Activated CD8-positive, alpha-beta T cell treated with anti-CD3 and anti-CD28 coated beads for 36 hours (primary cell): ENCODE measurements at regions not wholly inside any gene's neighbourhood (a gene's known extent, or its start where the extent isn't known, plus 50 kb on each side); places are given as distances from the start of the nearest gene placed in this dataset.
A peak's percentile ranks its signal among the peaks of the same experiment; 100 is the strongest.

Experiments
- ATAC-seq: fragments of 200-7000 bp; cut with Tn5 transposase; one replicate; pipeline ENCODE4 v1.10.0; 2021; ENCODE audit warnings: mild to moderate bottlenecking, moderate library complexity
- CTCF ChIA-PET: fragments of 350-600 bp; sonication (Branson Sonifier 250); formaldehyde crosslinking; loops from one replicate; lab custom pipeline; 2021; ENCODE audit warnings: antibody characterized with exemption; lab: Charles Lee
- POLR2A ChIA-PET: fragments of 350-600 bp; sonication (Branson Sonifier 250); formaldehyde crosslinking; loops from one replicate; lab custom pipeline; 2021; ENCODE audit warnings: antibody characterized with exemption; lab: Charles Lee
- DNase-seq: peaks from one replicate; pipeline ENCODE4 v3.0.0-alpha.2; 2020
- H3K27ac Mint-ChIP-seq: one replicate; pipeline ENCODE4 v1.8.0; 2021; ENCODE audit warnings: mild to moderate bottlenecking, mixed read lengths
- H3K27me3 Mint-ChIP-seq: one replicate; pipeline ENCODE4 v1.8.0; 2021; ENCODE audit warnings: mixed read lengths
- H3K36me3 Mint-ChIP-seq: one replicate; pipeline ENCODE4 v1.8.0; 2021; ENCODE audit warnings: low read depth, mixed read lengths
- H3K4me1 Mint-ChIP-seq: one replicate; pipeline ENCODE4 v1.8.0; 2021; ENCODE audit warnings: low read depth, mixed read lengths
- H3K4me3 Mint-ChIP-seq: one replicate; pipeline ENCODE4 v1.8.0; 2021; ENCODE audit warnings: mild to moderate bottlenecking, moderate library complexity, mixed read lengths
- H3K9me3 Mint-ChIP-seq: one replicate; pipeline ENCODE4 v1.8.0; 2021; ENCODE audit warnings: mixed read lengths
- CTCF ChIP-seq: fragments of 200-600 bp; IDR thresholded peaks from one replicate; pipeline ENCODE4 v1.8.0; 2022; ENCODE audit warnings: antibody characterized with exemption, mild to moderate bottlenecking
- intact Hi-C: fragments of 100-400 bp; cut with micrococcal nuclease; formaldehyde crosslinking; loops from one replicate; pipeline ENCODE4 v1.10.0; 2022

GRCh38 chr2:60641811-60642788, 88.6 kb upstream of the BCL11A start:
- Mint-ChIP-seq H3K27ac (no peak overlapping the region), H3K27me3 (peaks cover 2% of the 10 kb centered on the region), H3K9me3 (no peaks in the 10 kb centered on the region), H3K36me3 (no peaks in the 10 kb centered on the region), H3K4me3 (no peak overlapping the region), H3K4me1 (no peaks in the 10 kb centered on the region)
- ChIA-PET POLR2A (no interaction called here), CTCF (interaction anchor here (0.7 to 2.3 kb wide), 10 partner anchors 11 to 120 kb away, joined by 3 to 15 read pairs (median 4); no protein-coding TSS in a partner anchor)
- intact Hi-C loops = no loop called here
- peak; percentile 88 for TF ChIP-seq CTCF
- peak; percentile 56 for DNase-seq
- peak; percentile 65 for ATAC-seq

- no peak for TF ChIP-seq CTCF
- no peaks in the 10 kb centered on the region for H3K36me3 Mint-ChIP-seq
- CTCF ChIA-PET = interaction anchor here (0.8 to 2.3 kb wide), 8 partner anchors 8 to 88 kb away, joined by 3 to 15 read pairs (median 4); no protein-coding TSS in a partner anchor
- no peaks in the 10 kb centered on the region for H3K9me3 Mint-ChIP-seq
- DNase-seq = no peak
- no peak for ATAC-seq
- no peak overlapping the region for H3K4me3 Mint-ChIP-seq
- intact Hi-C loops = no loop called here
- no peaks in the 10 kb centered on the region for H3K4me1 Mint-ChIP-seq
- H3K27ac Mint-ChIP-seq = no peak overlapping the region
- POLR2A ChIA-PET = no interaction called here
- peaks cover 2% of the 10 kb centered on the region for H3K27me3 Mint-ChIP-seq
These were observed 90.3 kb upstream of the BCL11A start for GRCh38 chr2:60643747-60644146.

GRCh38 chr2:60644951-60645350, 91.5 kb upstream of the BCL11A start:
- peaks cover 2% of the 10 kb centered on the region for H3K27me3 Mint-ChIP-seq
- DNase-seq (no peak), ATAC-seq (no peak)
- H3K36me3 Mint-ChIP-seq = no peaks in the 10 kb centered on the region
- no peak for TF ChIP-seq CTCF
- no peaks in the 10 kb centered on the region for H3K4me1 Mint-ChIP-seq
- ChIA-PET POLR2A (no interaction called here), CTCF (interaction anchor here (1.8 to 3.3 kb wide), 2 partner anchors 8 to 30 kb away, joined by 5 to 15 read pairs; no protein-coding TSS in a partner anchor)
- intact Hi-C loops = no loop called here
- no peaks in the 10 kb centered on the region for H3K9me3 Mint-ChIP-seq
- H3K4me3 Mint-ChIP-seq = no peak overlapping the region
- H3K27ac Mint-ChIP-seq = no peak overlapping the region

- no peaks in the 10 kb centered on the region for H3K4me1 Mint-ChIP-seq
- DNase-seq = no peak
- no peak overlapping the region for H3K4me3 Mint-ChIP-seq
- no peak for ATAC-seq
- H3K9me3 Mint-ChIP-seq = no peaks in the 10 kb centered on the region
- H3K27ac Mint-ChIP-seq = no peak overlapping the region
- no peaks in the 10 kb centered on the region for H3K36me3 Mint-ChIP-seq
- ChIA-PET POLR2A (no interaction called here), CTCF (interaction anchor here (0.9 kb wide), 1 partner anchor 82 kb away, joined by 3 read pairs; no protein-coding TSS in a partner anchor)
- intact Hi-C loops = no loop called here
- TF ChIP-seq CTCF = no peak
- no peaks in the 10 kb centered on the region for H3K27me3 Mint-ChIP-seq
These were observed 94.7 kb upstream of the BCL11A start for GRCh38 chr2:60648191-60648590.

GRCh38 chr2:60649721-60650120, 96.3 kb upstream of the BCL11A start:
- DNase-seq = no peak
- H3K27ac Mint-ChIP-seq = no peak overlapping the region
- POLR2A ChIA-PET = no interaction called here
- H3K4me1 Mint-ChIP-seq = no peaks in the 10 kb centered on the region
- no peak overlapping the region for H3K4me3 Mint-ChIP-seq
- peaks cover 2% of the 10 kb centered on the region for H3K27me3 Mint-ChIP-seq
- no peaks in the 10 kb centered on the region for H3K36me3 Mint-ChIP-seq
- CTCF ChIA-PET = no interaction called here
- intact Hi-C loops = no loop called here
- H3K9me3 Mint-ChIP-seq = no peaks in the 10 kb centered on the region
- ATAC-seq = no peak
- TF ChIP-seq CTCF = no peak
